Neural crest cell (in vitro differentiated cells): ENCODE measurements at regions not wholly inside any gene's neighbourhood (a gene's known extent, or its start where the extent isn't known, plus 50 kb on each side); places are given as distances from the start of the nearest gene placed in this dataset.

ENCODE experiments used
- DNase-seq: peaks from one replicate; pipeline ENCODE4 v3.0.0; 2021; ENCODE audit warnings: low read depth, mixed read lengths, low spot score
- H3K27ac Mint-ChIP-seq: one replicate; pipeline ENCODE4 v1.8.0; 2021; ENCODE audit warnings: mild to moderate bottlenecking, mixed read lengths; ENCODE audit not compliant: unreplicated experiment
- H3K27me3 Mint-ChIP-seq: 2 replicates; pipeline ENCODE4 v1.8.0; 2021; ENCODE audit warnings: low read depth, mild to moderate bottlenecking, mixed read lengths
- H3K36me3 Mint-ChIP-seq: 2 replicates; pipeline ENCODE4 v1.8.0; 2021; ENCODE audit warnings: low read depth, mild to moderate bottlenecking, mixed read lengths
- H3K4me1 Mint-ChIP-seq: 2 replicates; pipeline ENCODE4 v1.8.0; 2021; ENCODE audit warnings: mixed read lengths
- H3K4me3 Mint-ChIP-seq: one replicate; pipeline ENCODE4 v1.8.0; 2021; ENCODE audit warnings: mild to moderate bottlenecking, mixed read lengths
- H3K9me3 Mint-ChIP-seq: 2 replicates; pipeline ENCODE4 v1.8.0; 2021; ENCODE audit warnings: mixed read lengths
- CTCF ChIP-seq: fragments of 200-600 bp; sonication (generic); conservative IDR thresholded peaks from 2 replicates; pipeline ENCODE4 v1.5.0; 2021; ENCODE audit warnings: antibody characterized with exemption, mild to moderate bottlenecking

DNA sequence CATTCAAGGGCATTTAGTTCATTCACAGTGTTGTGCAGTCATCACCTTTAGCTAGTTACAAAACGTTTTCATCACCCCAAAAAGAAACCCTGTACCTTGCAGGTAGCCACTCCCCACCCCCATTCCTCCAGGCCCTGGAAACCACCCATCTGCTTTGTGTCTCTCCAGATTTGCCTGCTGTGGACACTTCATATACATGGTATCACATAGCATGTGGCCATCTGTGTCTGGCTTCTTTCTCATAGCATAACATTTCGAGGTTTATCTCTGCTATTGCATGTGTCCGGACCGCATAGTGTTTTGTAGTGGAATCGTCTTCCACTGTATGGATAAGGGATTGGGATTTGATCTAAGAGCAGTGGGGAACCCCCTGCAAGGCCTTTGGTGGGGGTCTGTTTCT is 143.1 kb downstream of the AACS start:
- no peak for DNase-seq
- Mint-ChIP-seq H3K4me1 (peaks cover 23% of the 10 kb centered on the region), H3K27ac (no peak overlapping the region), H3K9me3 (no peaks in the 10 kb centered on the region), H3K27me3 (peaks cover 14% of the 10 kb centered on the region), H3K36me3 (no peaks in the 10 kb centered on the region), H3K4me3 (no peak overlapping the region)
- no peak for TF ChIP-seq CTCF

DNA sequence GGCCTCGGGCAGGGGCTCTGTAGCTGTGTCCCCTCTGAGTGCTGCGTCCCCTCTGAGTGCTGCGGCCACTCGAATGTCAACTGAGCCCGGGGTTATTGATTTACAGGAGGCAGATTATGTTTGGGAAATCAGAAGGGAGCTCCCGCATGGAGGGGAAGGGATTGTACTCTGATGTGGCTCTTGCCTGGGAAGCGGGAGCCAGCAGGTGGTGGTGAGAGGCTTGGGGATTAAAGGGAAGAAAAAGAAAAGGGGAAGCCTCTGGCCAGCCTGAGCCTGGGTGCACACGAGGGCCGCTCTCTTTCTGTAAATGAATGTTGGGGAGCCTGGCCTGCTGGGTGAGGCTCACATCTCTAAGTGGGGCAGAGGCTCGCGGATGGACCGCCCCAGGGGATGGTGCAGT is 143.7 kb downstream of the AACS start:
- no peak for DNase-seq
- TF ChIP-seq CTCF: no peak
- no peaks in the 10 kb centered on the region for H3K9me3 Mint-ChIP-seq
- H3K27me3 Mint-ChIP-seq: peaks cover 14% of the 10 kb centered on the region
- H3K4me3 Mint-ChIP-seq: no peak overlapping the region
- peak overlapping the region; percentile 85 for H3K27ac Mint-ChIP-seq
- peaks cover 23% of the 10 kb centered on the region for H3K4me1 Mint-ChIP-seq
- H3K36me3 Mint-ChIP-seq: no peaks in the 10 kb centered on the region

- Mint-ChIP-seq H3K27ac (peak overlapping the region; percentile 87), H3K9me3 (peaks cover 3% of the 10 kb centered on the region), H3K27me3 (peaks cover 14% of the 10 kb centered on the region), H3K36me3 (no peaks in the 10 kb centered on the region), H3K4me1 (peaks cover 23% of the 10 kb centered on the region), H3K4me3 (no peak overlapping the region)
- no peak for TF ChIP-seq CTCF
- no peak for DNase-seq
These were observed 145.0 kb downstream of the AACS start for GRCh38 chr12:125210104-125210755.

DNA sequence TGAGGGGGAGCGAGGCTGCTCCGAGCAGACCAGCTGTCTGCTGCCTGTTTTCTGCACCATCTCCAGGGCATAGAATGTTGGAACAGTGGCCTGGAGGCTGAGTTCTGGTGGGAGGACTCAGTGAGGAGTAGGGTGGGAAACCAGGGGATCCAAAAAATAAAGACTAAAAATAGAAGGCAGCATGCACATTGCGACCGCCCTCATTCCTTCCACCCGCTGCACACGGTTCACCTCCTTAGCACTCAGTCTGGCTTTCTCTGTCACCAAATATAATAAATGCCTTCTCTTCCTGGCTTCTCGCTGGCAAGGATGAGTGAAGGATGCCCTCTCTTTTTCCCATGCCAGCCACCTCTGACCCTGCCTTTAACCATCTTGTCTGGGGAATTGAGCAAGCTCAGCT is 146.2 kb downstream of the AACS start:
- Mint-ChIP-seq H3K36me3 (no peaks in the 10 kb centered on the region), H3K27me3 (peaks cover 11% of the 10 kb centered on the region), H3K27ac (peak overlapping the region; percentile 50), H3K4me3 (no peak overlapping the region), H3K4me1 (peaks cover 23% of the 10 kb centered on the region), H3K9me3 (peaks cover 3% of the 10 kb centered on the region)
- no peak for DNase-seq
- TF ChIP-seq CTCF: no peak

DNA sequence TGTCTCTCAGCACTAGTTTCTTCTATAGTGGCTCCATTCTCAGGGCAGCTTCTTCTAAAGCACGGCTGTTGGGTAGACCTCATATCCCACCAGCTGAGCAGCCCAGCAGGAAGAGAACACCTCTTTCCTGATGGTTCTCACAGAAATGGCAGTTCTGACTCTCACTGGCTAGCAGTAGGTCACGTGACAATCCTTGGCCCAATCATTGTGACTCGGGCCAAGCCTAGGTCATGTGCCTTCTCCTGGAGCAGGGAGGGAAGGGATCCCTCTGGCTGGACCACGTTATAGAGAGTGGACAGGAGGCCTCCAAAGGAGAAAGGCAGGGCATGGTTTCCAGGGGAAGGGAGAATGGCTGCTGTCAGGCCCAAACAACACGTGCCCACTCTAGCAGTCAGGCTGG is 149.1 kb downstream of the AACS start:
- no peak for DNase-seq
- H3K4me1 Mint-ChIP-seq: peaks cover 11% of the 10 kb centered on the region
- no peaks in the 10 kb centered on the region for H3K36me3 Mint-ChIP-seq
- peaks cover 6% of the 10 kb centered on the region for H3K27me3 Mint-ChIP-seq
- no peak overlapping the region for H3K27ac Mint-ChIP-seq
- TF ChIP-seq CTCF: no peak
- peaks cover 3% of the 10 kb centered on the region for H3K9me3 Mint-ChIP-seq
- no peak overlapping the region for H3K4me3 Mint-ChIP-seq
